ENCODE measurements at regions not wholly inside any gene's neighbourhood (a gene's known extent, or its start where the extent isn't known, plus 50 kb on each side); places are given as distances from the start of the nearest gene placed in this dataset.

- FAIRE-seq (no peak), DNase-seq (ENCODE audit: insufficient read length, low spot score) (no peak)
- TF ChIP-seq POLR2AphosphoS5 (IDR thresholded peaks at IDR 0.05; ENCODE audit: low read depth, low read length) = no peak
- no peak for TF ChIP-seq POLR2A (IDR thresholded peaks at IDR 0.05; ENCODE audit: low read depth, low read length)
- TF ChIP-seq POU2F2 (IDR thresholded peaks at IDR 0.05; ENCODE audit: low read depth, low read length) = no peak
- no peak for TF ChIP-seq SPI1 (IDR thresholded peaks at IDR 0.05; ENCODE audit: low read depth, low read length)
These were observed 58.8 kb upstream of the NXPH2 start for GRCh38 chr2:138838851-138839620.

GRCh38 chr2:138831691-138832090, 51.5 kb upstream of the NXPH2 start:
- no peak for FAIRE-seq
- no peak for TF ChIP-seq PAX5 (IDR thresholded peaks at IDR 0.05; ENCODE audit: insufficient read depth, low read length, severe bottlenecking)
- TF ChIP-seq POU2F2 (IDR thresholded peaks at IDR 0.05; ENCODE audit: low read depth, low read length) = no peak
- no peak for TF ChIP-seq SPI1 (IDR thresholded peaks at IDR 0.05; ENCODE audit: low read depth, low read length)
- no peak for TF ChIP-seq POLR2A (IDR thresholded peaks at IDR 0.05; ENCODE audit: low read depth, low read length)
- TF ChIP-seq TAF1 (IDR thresholded peaks at IDR 0.05; ENCODE audit: low read depth, low read length) = no peak
- TF ChIP-seq POLR2AphosphoS5 (IDR thresholded peaks at IDR 0.05; ENCODE audit: low read depth, low read length) = no peak
- DNase-seq (ENCODE audit: insufficient read length, low spot score) = no peak

- FAIRE-seq (no peak), DNase-seq (ENCODE audit: insufficient read length, low spot score) (no peak)
- no peak for TF ChIP-seq PAX5 (IDR thresholded peaks at IDR 0.05; ENCODE audit: insufficient read depth, low read length, severe bottlenecking)
These were observed 51.0 kb upstream of the NXPH2 start for GRCh38 chr2:138831154-138831553.

- FAIRE-seq (no peak), DNase-seq (ENCODE audit: insufficient read length, low spot score) (no peak)
- TF ChIP-seq PAX5 (IDR thresholded peaks at IDR 0.05; ENCODE audit: insufficient read depth, low read length, severe bottlenecking) (no peak), POU2F2 (IDR thresholded peaks at IDR 0.05; ENCODE audit: low read depth, low read length) (no peak), SPI1 (IDR thresholded peaks at IDR 0.05; ENCODE audit: low read depth, low read length) (no peak), POLR2AphosphoS5 (IDR thresholded peaks at IDR 0.05; ENCODE audit: low read depth, low read length) (no peak), POLR2A (IDR thresholded peaks at IDR 0.05; ENCODE audit: low read depth, low read length) (no peak), TAF1 (IDR thresholded peaks at IDR 0.05; ENCODE audit: low read depth, low read length) (no peak)
These were observed 50.4 kb upstream of the NXPH2 start for GRCh38 chr2:138830547-138830946.

All from GM12891 (cell line).